HL-60 (cell line): ENCODE measurements at regions not wholly inside any gene's neighbourhood (a gene's known extent, or its start where the extent isn't known, plus 50 kb on each side); places are given as distances from the start of the nearest gene placed in this dataset.
A peak's percentile ranks its signal among the peaks of the same experiment; 100 is the strongest.

ENCODE experiments used
- DNase-seq, 2 experiments: peaks; one replicate each; pipeline ENCODE4 v3.0.0-alpha.2; 2010 to 2020; ENCODE audit warnings: low read depth in 1 of 2, low spot score in 1 of 2
- H3K27ac ChIP-seq: fragments of 250-450 bp; sonication (Bioruptor Pico); replicated peaks from 2 replicates; pipeline ENCODE4 v1.5.1; 2020; ENCODE audit warnings: mild to moderate bottlenecking, moderate library complexity
- H3K27me3 ChIP-seq: fragments of 250-450 bp; sonication (Bioruptor Pico); 2 replicates; pipeline ENCODE4 v1.5.1; 2021; ENCODE audit warnings: mild to moderate bottlenecking, moderate library complexity; ENCODE audit not compliant: insufficient read depth, poor library complexity, severe bottlenecking
- H3K4me3 ChIP-seq: replicated peaks from 2 replicates; pipeline ENCODE4 v1.5.1; 2011; ENCODE audit warnings: mild to moderate bottlenecking, control low read depth, low read length; ENCODE audit not compliant: insufficient read depth
- GABPA ChIP-seq: IDR thresholded peaks from 2 replicates; pipeline ENCODE4 v1.6.1; 2012; ENCODE audit warnings: low read depth
- POLR2AphosphoS5 ChIP-seq: IDR thresholded peaks from 2 replicates; pipeline ENCODE4 v1.6.1; 2012; ENCODE audit warnings: low read depth
- SPI1 ChIP-seq: IDR thresholded peaks from 2 replicates; pipeline ENCODE4 v1.6.1; 2012; ENCODE audit warnings: low read depth, mild to moderate bottlenecking, borderline replicate concordance
- TF ChIP-seq, protein P1 (sequence below): IDR thresholded peaks from 2 replicates; pipeline ENCODE4 v1.6.1; 2012; ENCODE audit warnings: low read depth; ENCODE audit not compliant: insufficient replicate concordance
- TF ChIP-seq, protein P2 (sequence below): IDR thresholded peaks from one replicate; pipeline ENCODE4 v1.5.1; 2011; ENCODE audit warnings: low read length, control low read depth, inconsistent platforms; ENCODE audit not compliant: insufficient read depth

GRCh38 chr6:108758884-108759283, 89.3 kb upstream of the ARMC2 start:
- no peak overlapping the region for H3K4me3 ChIP-seq
- DNase-seq: no peak
- no peaks in the 10 kb centered on the region for H3K27me3 ChIP-seq
- no peak for TF ChIP-seq POLR2AphosphoS5
- H3K27ac ChIP-seq: no peak overlapping the region

DNA sequence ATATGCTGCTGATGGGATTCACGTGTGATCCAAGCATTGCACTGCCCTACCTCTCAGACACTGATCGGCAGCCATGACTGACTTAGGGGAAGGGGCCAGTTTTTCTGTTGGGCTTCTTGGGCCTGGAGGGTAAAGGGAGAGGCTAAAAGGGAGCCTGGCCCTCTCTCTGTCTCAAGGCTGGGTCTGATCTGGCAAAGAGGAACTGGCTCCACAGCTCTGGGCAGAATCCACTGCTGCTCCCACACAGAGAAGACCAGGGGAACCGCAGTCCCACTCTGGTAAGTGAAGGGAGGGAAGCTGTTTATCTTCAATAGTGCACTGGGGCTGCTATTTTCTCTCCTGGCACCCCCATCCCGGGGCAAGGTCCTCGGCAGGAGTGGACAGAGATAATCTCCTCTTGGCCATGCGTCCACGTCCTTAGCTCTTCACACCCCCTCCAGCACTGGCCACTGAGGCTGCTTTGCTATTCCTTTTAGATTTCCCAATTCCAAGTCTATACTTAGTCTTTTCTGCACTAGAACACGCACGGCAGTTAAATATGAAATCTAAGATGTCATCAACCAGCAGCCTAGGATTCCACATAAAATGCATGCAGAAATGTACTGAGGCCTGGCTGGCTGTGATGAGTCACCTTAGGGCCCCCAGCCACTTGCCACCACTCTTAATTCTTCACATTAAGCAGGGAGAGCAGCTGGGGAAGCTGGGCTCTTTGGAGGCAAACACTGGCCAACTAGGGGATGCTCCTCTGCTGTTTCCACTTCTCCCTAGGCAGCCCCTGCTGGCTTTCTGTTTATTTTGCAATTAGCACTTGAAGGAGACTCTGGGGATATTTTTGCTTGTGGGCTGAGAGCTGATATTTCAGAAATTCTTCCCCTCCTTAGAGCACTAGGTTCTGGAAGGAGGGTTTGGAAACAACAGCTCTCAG, 87.8 kb upstream of the ARMC2 start:
- no peak overlapping the region for H3K4me3 ChIP-seq
- 0 out of 2 replicates have a peak, but pooled peaks have one; percentile 32 for TF ChIP-seq POLR2AphosphoS5
- TF ChIP-seq SPI1: peak; percentile 96
- TF ChIP-seq, protein P1, sequence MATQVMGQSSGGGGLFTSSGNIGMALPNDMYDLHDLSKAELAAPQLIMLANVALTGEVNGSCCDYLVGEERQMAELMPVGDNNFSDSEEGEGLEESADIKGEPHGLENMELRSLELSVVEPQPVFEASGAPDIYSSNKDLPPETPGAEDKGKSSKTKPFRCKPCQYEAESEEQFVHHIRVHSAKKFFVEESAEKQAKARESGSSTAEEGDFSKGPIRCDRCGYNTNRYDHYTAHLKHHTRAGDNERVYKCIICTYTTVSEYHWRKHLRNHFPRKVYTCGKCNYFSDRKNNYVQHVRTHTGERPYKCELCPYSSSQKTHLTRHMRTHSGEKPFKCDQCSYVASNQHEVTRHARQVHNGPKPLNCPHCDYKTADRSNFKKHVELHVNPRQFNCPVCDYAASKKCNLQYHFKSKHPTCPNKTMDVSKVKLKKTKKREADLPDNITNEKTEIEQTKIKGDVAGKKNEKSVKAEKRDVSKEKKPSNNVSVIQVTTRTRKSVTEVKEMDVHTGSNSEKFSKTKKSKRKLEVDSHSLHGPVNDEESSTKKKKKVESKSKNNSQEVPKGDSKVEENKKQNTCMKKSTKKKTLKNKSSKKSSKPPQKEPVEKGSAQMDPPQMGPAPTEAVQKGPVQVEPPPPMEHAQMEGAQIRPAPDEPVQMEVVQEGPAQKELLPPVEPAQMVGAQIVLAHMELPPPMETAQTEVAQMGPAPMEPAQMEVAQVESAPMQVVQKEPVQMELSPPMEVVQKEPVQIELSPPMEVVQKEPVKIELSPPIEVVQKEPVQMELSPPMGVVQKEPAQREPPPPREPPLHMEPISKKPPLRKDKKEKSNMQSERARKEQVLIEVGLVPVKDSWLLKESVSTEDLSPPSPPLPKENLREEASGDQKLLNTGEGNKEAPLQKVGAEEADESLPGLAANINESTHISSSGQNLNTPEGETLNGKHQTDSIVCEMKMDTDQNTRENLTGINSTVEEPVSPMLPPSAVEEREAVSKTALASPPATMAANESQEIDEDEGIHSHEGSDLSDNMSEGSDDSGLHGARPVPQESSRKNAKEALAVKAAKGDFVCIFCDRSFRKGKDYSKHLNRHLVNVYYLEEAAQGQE: no peak
- no peak for TF ChIP-seq GABPA
- TF ChIP-seq, protein P2, sequence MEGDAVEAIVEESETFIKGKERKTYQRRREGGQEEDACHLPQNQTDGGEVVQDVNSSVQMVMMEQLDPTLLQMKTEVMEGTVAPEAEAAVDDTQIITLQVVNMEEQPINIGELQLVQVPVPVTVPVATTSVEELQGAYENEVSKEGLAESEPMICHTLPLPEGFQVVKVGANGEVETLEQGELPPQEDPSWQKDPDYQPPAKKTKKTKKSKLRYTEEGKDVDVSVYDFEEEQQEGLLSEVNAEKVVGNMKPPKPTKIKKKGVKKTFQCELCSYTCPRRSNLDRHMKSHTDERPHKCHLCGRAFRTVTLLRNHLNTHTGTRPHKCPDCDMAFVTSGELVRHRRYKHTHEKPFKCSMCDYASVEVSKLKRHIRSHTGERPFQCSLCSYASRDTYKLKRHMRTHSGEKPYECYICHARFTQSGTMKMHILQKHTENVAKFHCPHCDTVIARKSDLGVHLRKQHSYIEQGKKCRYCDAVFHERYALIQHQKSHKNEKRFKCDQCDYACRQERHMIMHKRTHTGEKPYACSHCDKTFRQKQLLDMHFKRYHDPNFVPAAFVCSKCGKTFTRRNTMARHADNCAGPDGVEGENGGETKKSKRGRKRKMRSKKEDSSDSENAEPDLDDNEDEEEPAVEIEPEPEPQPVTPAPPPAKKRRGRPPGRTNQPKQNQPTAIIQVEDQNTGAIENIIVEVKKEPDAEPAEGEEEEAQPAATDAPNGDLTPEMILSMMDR: no peak
- H3K27ac ChIP-seq: peak overlapping the region; percentile 36; the same call in 1 of the 2 replicates
- DNase-seq: peak; percentile 43 to 77
- H3K27me3 ChIP-seq: no peaks in the 10 kb centered on the region

- H3K27me3 ChIP-seq: no peaks in the 10 kb centered on the region
- DNase-seq: peak; percentile 51 to 81
- TF ChIP-seq POLR2AphosphoS5: no peak
- TF ChIP-seq GABPA: peak; percentile 75; the same call in 1 of the 2 replicates
- peak; percentile 98 for TF ChIP-seq SPI1
- no peak overlapping the region for H3K4me3 ChIP-seq
- no peak overlapping the region; the same call in 1 of the 2 replicates for H3K27ac ChIP-seq
Measured at GRCh38 chr6:108762394-108762793, 85.8 kb upstream of the ARMC2 start.

GRCh38 chr6:108763931-108764579, 84.2 kb upstream of the ARMC2 start:
- Histone ChIP-seq H3K27me3 (no peaks in the 10 kb centered on the region), H3K27ac (no peak overlapping the region), H3K4me3 (no peak overlapping the region)
- TF ChIP-seq GABPA (no peak), SPI1 (no peak), POLR2AphosphoS5 (no peak)
- TF ChIP-seq, protein P1: no peak
- TF ChIP-seq, protein P2: no peak
- DNase-seq: no peak
